Sigmoid colon (tissue), 4 donors: ENCODE measurements at regions not wholly inside any gene's neighbourhood (a gene's known extent, or its start where the extent isn't known, plus 50 kb on each side); places are given as distances from the start of the nearest gene placed in this dataset.

ENCODE experiments used
- EP300 ChIP-seq, 4 donors: sonication (generic); formaldehyde crosslinking; IDR thresholded peaks; one replicate each; pipeline ENCODE4 v1.6.1; 2017; ENCODE audit warnings: antibody characterized with exemption in 4 of 4
- POLR2A ChIP-seq, 2 donors: fragments of 450-650 bp; IDR thresholded peaks; one replicate each; pipeline ENCODE4 v1.6.1; 2016; ENCODE audit warnings: antibody characterized with exemption in 2 of 2, mild to moderate bottlenecking in 2 of 2, moderate library complexity in 2 of 2
- POLR2AphosphoS5 ChIP-seq, 4 donors: sonication (generic); formaldehyde crosslinking; IDR thresholded peaks; one replicate each; pipeline ENCODE4 v1.6.1; 2017; ENCODE audit warnings: antibody characterized with exemption in 4 of 4

- TF ChIP-seq POLR2A (IDR thresholded peaks at IDR 0.05) (no peak), EP300 (IDR thresholded peaks at IDR 0.05) (no peak), POLR2AphosphoS5 (IDR thresholded peaks at IDR 0.05) (no peak)
These were observed 393.5 kb downstream of the MTX2 start for GRCh38 chr2:176662753-176663152.
